ENCODE measurements at regions not wholly inside any gene's neighbourhood (a gene's known extent, or its start where the extent isn't known, plus 50 kb on each side); places are given as distances from the start of the nearest gene placed in this dataset.
"Not testable (repeated sequence)": the region's sequence is repeated elsewhere in the genome, so short reads cannot be mapped to it uniquely, and the experiment has no call there.

GRCh38 chr6:80488190-80488589 lies 381.7 kb downstream of the BCKDHB start:
- ATAC-seq (no peak), DNase-seq (no peak)
- ChIA-PET CTCF (no interaction called here), POLR2A (no interaction called here)
- TF ChIP-seq CTCF (IDR thresholded peaks at IDR 0.05), result no peak
- Mint-ChIP-seq H3K36me3 (ENCODE audit: low read depth) (no peaks in the 10 kb centered on the region), H3K9me3 (no peaks in the 10 kb centered on the region), H3K27me3 (no peaks in the 10 kb centered on the region), H3K27ac (no peak overlapping the region), H3K4me1 (ENCODE audit: low read depth) (no peaks in the 10 kb centered on the region), H3K4me3 (no peak overlapping the region)
- intact Hi-C loops (cut with micrococcal nuclease), result no loop called here

- DNase-seq; ATAC-seq; CTCF ChIA-PET; H3K27me3 Mint-ChIP-seq; H3K36me3 Mint-ChIP-seq (ENCODE audit: low read depth); H3K9me3 Mint-ChIP-seq; H3K4me1 Mint-ChIP-seq (ENCODE audit: low read depth); H3K27ac Mint-ChIP-seq; intact Hi-C loops (cut with micrococcal nuclease); H3K4me3 Mint-ChIP-seq; POLR2A ChIA-PET: not testable (repeated sequence)
Measured at GRCh38 chr6:80485494-80485893, 379.0 kb downstream of the BCKDHB start.

- H3K9me3 Mint-ChIP-seq, result no peaks in the 10 kb centered on the region
- ChIA-PET POLR2A (interaction anchor here (0.6 kb wide), 1 partner anchor 246 kb away, joined by 3 read pairs; no protein-coding TSS in a partner anchor), CTCF (no interaction called here)
- no peak for TF ChIP-seq CTCF (IDR thresholded peaks at IDR 0.05)
- peaks cover 1% of the 10 kb centered on the region for H3K27me3 Mint-ChIP-seq
- ATAC-seq (no peak), DNase-seq (no peak)
- intact Hi-C loops (cut with micrococcal nuclease), result no loop called here
- H3K36me3 Mint-ChIP-seq (ENCODE audit: low read depth), result no peaks in the 10 kb centered on the region
- H3K27ac Mint-ChIP-seq, result no peak overlapping the region
- H3K4me3 Mint-ChIP-seq, result no peak overlapping the region
- H3K4me1 Mint-ChIP-seq (ENCODE audit: low read depth), result no peaks in the 10 kb centered on the region
Measured at GRCh38 chr6:80482056-80482455, 375.6 kb downstream of the BCKDHB start.

GRCh38 chr6:80480421-80481157 lies 374.1 kb downstream of the BCKDHB start:
- no peak for ATAC-seq
- intact Hi-C loops (cut with micrococcal nuclease), result no loop called here
- TF ChIP-seq CTCF (IDR thresholded peaks at IDR 0.05), result no peak
- no peaks in the 10 kb centered on the region for H3K9me3 Mint-ChIP-seq
- H3K4me3 Mint-ChIP-seq, result no peak overlapping the region
- CTCF ChIA-PET, result no interaction called here
- POLR2A ChIA-PET, result no interaction called here
- no peaks in the 10 kb centered on the region for H3K4me1 Mint-ChIP-seq (ENCODE audit: low read depth)
- DNase-seq, result no peak
- H3K27me3 Mint-ChIP-seq, result peaks cover 3% of the 10 kb centered on the region
- H3K27ac Mint-ChIP-seq, result no peak overlapping the region
- H3K36me3 Mint-ChIP-seq (ENCODE audit: low read depth), result no peaks in the 10 kb centered on the region

GRCh38 chr6:80478030-80478429 lies 371.6 kb downstream of the BCKDHB start:
- H3K4me1 Mint-ChIP-seq (ENCODE audit: low read depth), result no peaks in the 10 kb centered on the region
- intact Hi-C loops (cut with micrococcal nuclease), result no loop called here
- no peaks in the 10 kb centered on the region for H3K9me3 Mint-ChIP-seq
- POLR2A ChIA-PET, result no interaction called here
- H3K27ac Mint-ChIP-seq, result no peak overlapping the region
- H3K27me3 Mint-ChIP-seq, result peaks cover 3% of the 10 kb centered on the region
- CTCF ChIA-PET, result no interaction called here
- no peak overlapping the region for H3K4me3 Mint-ChIP-seq
- TF ChIP-seq CTCF (IDR thresholded peaks at IDR 0.05), result no peak
- H3K36me3 Mint-ChIP-seq (ENCODE audit: low read depth), result no peaks in the 10 kb centered on the region
- ATAC-seq (no peak), DNase-seq (no peak)

Data from activated CD8-positive, alpha-beta T cell treated with anti-CD3 and anti-CD28 coated beads for 36 hours (primary cell).